BJ (cell line): ENCODE measurements at regions not wholly inside any gene's neighbourhood (a gene's known extent, or its start where the extent isn't known, plus 50 kb on each side); places are given as distances from the start of the nearest gene placed in this dataset.

Source experiments
- CTCF ChIA-PET: fragments of 350-600 bp; formaldehyde crosslinking; extraction: SDS; loops from one replicate; lab custom pipeline; 2021; ENCODE audit warnings: antibody characterized with exemption, inconsistent platforms; lab: Yijun Ruan, JAX
- POLR2A ChIA-PET: fragments of 300-600 bp; sonication (Branson Sonifier 250); formaldehyde crosslinking; extraction: SDS; loops from one replicate; lab custom pipeline; 2021; ENCODE audit warnings: antibody characterized with exemption; lab: Charles Lee
- DNase-seq: peaks from one replicate; pipeline ENCODE4 v3.0.0-alpha.2; 2011; ENCODE audit warnings: low read depth
- H3K27me3 ChIP-seq: 2 replicates; pipeline ENCODE4 v1.6.0; 2011; ENCODE audit warnings: low read length; ENCODE audit not compliant: control insufficient read depth, insufficient read depth
- H3K36me3 ChIP-seq: 2 replicates; pipeline ENCODE4 v1.5.1; 2011; ENCODE audit warnings: low read length; ENCODE audit not compliant: control insufficient read depth, insufficient read depth
- H3K4me3 ChIP-seq: 2 replicates; pipeline ENCODE4 v1.5.1; 2011; ENCODE audit warnings: low read depth, mild to moderate bottlenecking, control low read depth, low read length
- TF ChIP-seq, protein P1 (sequence below): IDR thresholded peaks from 2 replicates; pipeline ENCODE4 v1.5.1; 2011; ENCODE audit warnings: low read depth, mild to moderate bottlenecking, control low read depth, inconsistent platforms, low read length, moderate library complexity; ENCODE audit not compliant: insufficient read depth

DNA sequence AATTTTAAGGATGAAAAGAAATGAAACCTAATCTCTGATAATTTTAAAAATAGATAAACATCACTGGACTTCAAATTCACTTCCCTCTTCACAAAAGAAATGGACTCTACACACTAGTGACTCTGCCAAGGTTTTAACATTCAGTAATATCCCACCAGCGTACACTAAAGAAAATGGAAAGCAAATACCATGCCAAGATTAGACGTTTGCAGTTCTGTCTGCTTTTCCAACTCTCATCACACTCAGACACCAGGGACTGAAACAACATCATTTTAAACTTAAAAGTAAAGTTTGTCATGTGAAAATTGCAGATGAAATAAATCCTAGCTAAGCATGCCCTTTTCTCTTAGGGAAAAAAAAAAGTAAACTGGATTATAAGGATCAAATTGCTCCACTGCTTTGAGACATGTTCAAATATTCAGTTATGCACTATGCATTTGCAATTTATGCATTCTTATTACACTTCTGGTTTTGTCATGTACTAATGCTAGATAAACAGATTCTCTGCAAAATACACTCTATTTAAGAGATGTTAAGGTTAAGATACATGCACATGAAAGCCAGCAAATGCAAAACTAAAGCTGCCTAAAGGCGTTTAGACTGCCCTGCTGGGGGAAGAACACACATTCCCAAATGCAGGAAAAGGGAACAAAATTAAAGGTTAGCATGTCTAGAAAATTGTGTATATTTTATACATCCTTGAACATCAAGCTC is 534.4 kb upstream of the EPHA5 start:
- TF ChIP-seq, protein P1, sequence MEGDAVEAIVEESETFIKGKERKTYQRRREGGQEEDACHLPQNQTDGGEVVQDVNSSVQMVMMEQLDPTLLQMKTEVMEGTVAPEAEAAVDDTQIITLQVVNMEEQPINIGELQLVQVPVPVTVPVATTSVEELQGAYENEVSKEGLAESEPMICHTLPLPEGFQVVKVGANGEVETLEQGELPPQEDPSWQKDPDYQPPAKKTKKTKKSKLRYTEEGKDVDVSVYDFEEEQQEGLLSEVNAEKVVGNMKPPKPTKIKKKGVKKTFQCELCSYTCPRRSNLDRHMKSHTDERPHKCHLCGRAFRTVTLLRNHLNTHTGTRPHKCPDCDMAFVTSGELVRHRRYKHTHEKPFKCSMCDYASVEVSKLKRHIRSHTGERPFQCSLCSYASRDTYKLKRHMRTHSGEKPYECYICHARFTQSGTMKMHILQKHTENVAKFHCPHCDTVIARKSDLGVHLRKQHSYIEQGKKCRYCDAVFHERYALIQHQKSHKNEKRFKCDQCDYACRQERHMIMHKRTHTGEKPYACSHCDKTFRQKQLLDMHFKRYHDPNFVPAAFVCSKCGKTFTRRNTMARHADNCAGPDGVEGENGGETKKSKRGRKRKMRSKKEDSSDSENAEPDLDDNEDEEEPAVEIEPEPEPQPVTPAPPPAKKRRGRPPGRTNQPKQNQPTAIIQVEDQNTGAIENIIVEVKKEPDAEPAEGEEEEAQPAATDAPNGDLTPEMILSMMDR: no peak
- ChIA-PET CTCF (no interaction called here), POLR2A (no interaction called here)
- Histone ChIP-seq H3K4me3 (no peak overlapping the region), H3K36me3 (no peaks in the 10 kb centered on the region), H3K27me3 (no peaks in the 10 kb centered on the region)
- no peak for DNase-seq

DNA sequence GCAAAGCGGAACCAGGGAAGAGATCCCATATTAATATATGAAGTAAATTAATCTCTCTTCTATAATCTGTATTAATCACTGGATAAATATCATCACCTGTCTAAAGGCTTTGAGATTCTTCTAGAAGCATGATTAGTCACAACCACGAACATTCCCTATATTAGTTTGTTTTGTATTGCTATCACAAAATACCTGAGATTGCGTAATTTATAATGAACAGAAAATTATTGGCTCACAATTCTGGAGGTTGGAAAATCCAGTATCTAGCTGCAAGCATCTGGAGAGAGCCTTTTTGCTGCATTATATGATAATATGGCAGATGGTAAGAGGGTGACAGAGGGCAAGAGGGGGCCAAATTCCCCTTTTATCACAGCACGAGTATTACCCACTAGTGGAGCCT is 532.6 kb upstream of the EPHA5 start:
- Histone ChIP-seq H3K36me3 (no peaks in the 10 kb centered on the region), H3K4me3 (no peak overlapping the region), H3K27me3 (no peaks in the 10 kb centered on the region)
- TF ChIP-seq, protein P1: no peak
- CTCF ChIA-PET: no interaction called here
- POLR2A ChIA-PET: no interaction called here
- DNase-seq: no peak

DNA sequence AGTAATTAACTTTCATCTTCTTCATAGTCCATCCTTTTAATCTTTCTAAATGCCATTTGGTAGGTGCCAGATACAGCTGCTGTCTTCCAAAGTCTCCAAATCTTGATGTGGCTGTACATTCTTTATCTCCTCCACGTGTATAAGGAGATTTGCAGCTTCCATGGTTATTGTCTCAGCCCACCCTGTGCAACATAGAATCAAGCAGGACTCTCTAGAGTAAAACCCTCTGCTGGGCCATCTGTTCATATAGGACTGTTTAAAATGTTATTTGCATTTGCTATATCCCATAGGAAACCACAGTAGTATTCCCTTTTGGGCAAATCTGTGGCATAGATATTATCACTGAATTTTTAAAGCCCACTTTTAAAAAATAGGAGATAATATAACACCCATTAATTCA is 527.2 kb upstream of the EPHA5 start:
- DNase-seq: no peak
- Histone ChIP-seq H3K4me3 (no peak overlapping the region), H3K27me3 (no peaks in the 10 kb centered on the region), H3K36me3 (no peaks in the 10 kb centered on the region)
- ChIA-PET CTCF (no interaction called here), POLR2A (no interaction called here)
- TF ChIP-seq, protein P1: no peak

DNA sequence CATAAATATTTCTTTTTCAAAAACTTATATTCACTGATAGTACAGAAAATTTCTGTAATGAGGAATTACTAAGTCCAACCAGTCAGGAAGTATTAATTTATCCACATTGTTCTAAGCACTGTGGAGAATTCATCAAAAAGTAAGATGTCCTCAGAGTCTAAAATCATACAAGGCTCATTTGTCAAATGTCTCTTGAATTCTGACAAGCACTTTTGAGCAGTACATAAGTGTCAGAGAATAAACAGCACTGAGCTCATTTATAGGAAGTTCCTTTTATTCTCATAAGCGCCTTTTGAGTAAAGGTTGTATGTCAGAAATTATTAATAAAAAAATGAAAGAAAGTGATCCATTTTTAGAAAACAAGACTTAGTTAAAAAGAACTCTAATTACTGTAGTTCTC is 523.2 kb upstream of the EPHA5 start:
- TF ChIP-seq, protein P1: no peak
- ChIA-PET CTCF (no interaction called here), POLR2A (no interaction called here)
- Histone ChIP-seq H3K36me3 (no peaks in the 10 kb centered on the region), H3K4me3 (no peak overlapping the region), H3K27me3 (no peaks in the 10 kb centered on the region)
- no peak for DNase-seq

DNA sequence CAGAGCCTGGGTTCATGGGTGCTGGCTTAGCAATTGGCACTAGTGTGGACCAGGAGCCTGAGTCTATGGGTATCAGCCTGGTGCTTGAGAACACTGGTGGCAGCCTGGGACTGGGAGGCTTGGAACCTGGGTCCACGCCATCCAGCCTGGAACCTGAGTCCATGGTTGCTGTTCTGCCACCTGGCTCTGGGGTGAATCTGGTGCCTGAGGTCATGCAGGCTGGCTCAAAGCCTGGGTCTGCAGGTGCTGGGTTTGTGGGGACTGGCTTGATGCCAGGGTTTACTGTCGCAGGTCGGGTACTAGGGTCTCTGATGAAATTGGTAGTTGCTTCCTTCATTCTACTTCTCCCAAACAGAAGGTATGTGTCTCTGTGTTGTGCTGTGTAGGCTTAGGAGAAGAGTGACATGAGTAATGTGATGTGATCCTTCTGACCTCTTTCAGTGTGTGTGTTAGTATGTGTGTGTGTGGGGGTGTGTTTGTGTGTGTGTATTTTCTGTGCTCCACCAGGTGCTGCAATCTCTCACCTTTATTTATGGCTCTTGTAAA is 517.0 kb upstream of the EPHA5 start:
- H3K27me3 ChIP-seq: no peaks in the 10 kb centered on the region
- POLR2A ChIA-PET: no interaction called here
- TF ChIP-seq, protein P1: no peak
- H3K4me3 ChIP-seq: no peak overlapping the region
- CTCF ChIA-PET: no interaction called here
- H3K36me3 ChIP-seq: no peaks in the 10 kb centered on the region
- no peak for DNase-seq
